ENCODE measurements at regions not wholly inside any gene's neighbourhood (a gene's known extent, or its start where the extent isn't known, plus 50 kb on each side); places are given as distances from the start of the nearest gene placed in this dataset.

- TF ChIP-seq CTCF (IDR thresholded peaks at IDR 0.05) (no peak), POLR2AphosphoS5 (IDR thresholded peaks at IDR 0.05) (no peak)
Measured at GRCh38 chr20:7269452-7269851, 502.0 kb downstream of the BMP2 start.

All from sigmoid colon (tissue), 4 donors.